ENCODE measurements at regions not wholly inside any gene's neighbourhood (a gene's known extent, or its start where the extent isn't known, plus 50 kb on each side); places are given as distances from the start of the nearest gene placed in this dataset.

GRCh38 chr7:97460433-97460832, 271.5 kb upstream of the TAC1 start:
- Mint-ChIP-seq H3K9me3 (peaks cover 7% of the 10 kb centered on the region), H3K27me3 (no peaks in the 10 kb centered on the region), H3K4me1 (no peaks in the 10 kb centered on the region), H3K4me3 (no peak overlapping the region), H3K27ac (no peak overlapping the region), H3K36me3 (ENCODE audit: low read depth) (no peaks in the 10 kb centered on the region)
- POLR2A ChIA-PET = no interaction called here
- ATAC-seq (ENCODE audit: low read depth) (no peak), DNase-seq (no peak)
- no peak for TF ChIP-seq CTCF (IDR thresholded peaks at IDR 0.05)
- CTCF ChIA-PET = no interaction called here
- intact Hi-C loops (cut with micrococcal nuclease) = no loop called here

GRCh38 chr7:97461596-97461995, 270.3 kb upstream of the TAC1 start:
- Mint-ChIP-seq H3K4me3 (no peak overlapping the region), H3K4me1 (no peaks in the 10 kb centered on the region), H3K36me3 (ENCODE audit: low read depth) (no peaks in the 10 kb centered on the region), H3K27ac (no peak overlapping the region), H3K9me3 (peaks cover 7% of the 10 kb centered on the region), H3K27me3 (no peaks in the 10 kb centered on the region)
- TF ChIP-seq CTCF (IDR thresholded peaks at IDR 0.05) = no peak
- POLR2A ChIA-PET = no interaction called here
- CTCF ChIA-PET = no interaction called here
- DNase-seq (no peak), ATAC-seq (ENCODE audit: low read depth) (no peak)
- intact Hi-C loops (cut with micrococcal nuclease) = no loop called here

GRCh38 chr7:97466071-97466470, 265.8 kb upstream of the TAC1 start:
- ATAC-seq (ENCODE audit: low read depth) (no peak), DNase-seq (no peak)
- intact Hi-C loops (cut with micrococcal nuclease) = no loop called here
- Mint-ChIP-seq H3K27me3 (peaks cover 5% of the 10 kb centered on the region), H3K27ac (no peak overlapping the region), H3K4me1 (no peaks in the 10 kb centered on the region), H3K36me3 (ENCODE audit: low read depth) (no peaks in the 10 kb centered on the region), H3K9me3 (peaks cover 7% of the 10 kb centered on the region), H3K4me3 (no peak overlapping the region)
- no peak for TF ChIP-seq CTCF (IDR thresholded peaks at IDR 0.05)
- ChIA-PET CTCF (no interaction called here), POLR2A (no interaction called here)

GRCh38 chr7:97466999-97467740, 264.7 kb upstream of the TAC1 start:
- H3K27me3 Mint-ChIP-seq = peaks cover 5% of the 10 kb centered on the region

GRCh38 chr7:97468493-97468892, 263.4 kb upstream of the TAC1 start:
- ATAC-seq (ENCODE audit: low read depth) = no peak
- peaks cover 8% of the 10 kb centered on the region for H3K27me3 Mint-ChIP-seq
- ChIA-PET CTCF (no interaction called here), POLR2A (no interaction called here)
- H3K36me3 Mint-ChIP-seq (ENCODE audit: low read depth) = no peaks in the 10 kb centered on the region
- H3K9me3 Mint-ChIP-seq = no peaks in the 10 kb centered on the region
- intact Hi-C loops (cut with micrococcal nuclease) = no loop called here
- no peak for TF ChIP-seq CTCF (IDR thresholded peaks at IDR 0.05)
- H3K27ac Mint-ChIP-seq = no peak overlapping the region
- H3K4me3 Mint-ChIP-seq = no peak overlapping the region
- no peak for DNase-seq
- no peaks in the 10 kb centered on the region for H3K4me1 Mint-ChIP-seq

More at GRCh38 chr7:97466999-97467740, 264.7 kb upstream of the TAC1 start:
- intact Hi-C loops (cut with micrococcal nuclease) = no loop called here
- Mint-ChIP-seq H3K27ac (no peak overlapping the region), H3K9me3 (peaks cover under 1% of the 10 kb centered on the region), H3K36me3 (ENCODE audit: low read depth) (no peaks in the 10 kb centered on the region), H3K4me3 (no peak overlapping the region), H3K4me1 (no peaks in the 10 kb centered on the region)
- DNase-seq (no peak), ATAC-seq (ENCODE audit: low read depth) (no peak)
- POLR2A ChIA-PET = no interaction called here
- TF ChIP-seq CTCF (IDR thresholded peaks at IDR 0.05) = no peak
- CTCF ChIA-PET = no interaction called here

Data from activated B cell treated with CpG ODN at 0.5 μM for 24 hours (primary cell).